ENCODE measurements at regions not wholly inside any gene's neighbourhood (a gene's known extent, or its start where the extent isn't known, plus 50 kb on each side); places are given as distances from the start of the nearest gene placed in this dataset.

- TF ChIP-seq CTCF (IDR thresholded peaks at IDR 0.05) (no peak), POLR2A (IDR thresholded peaks at IDR 0.05) (no peak)
These were observed 50.1 kb upstream of the LEKR1 start for GRCh38 chr3:156776031-156776430.

Data from body of pancreas (tissue), 4 donors.